MM.1S (cell line): ENCODE measurements at regions not wholly inside any gene's neighbourhood (a gene's known extent, or its start where the extent isn't known, plus 50 kb on each side); places are given as distances from the start of the nearest gene placed in this dataset.

ENCODE experiments used
- DNase-seq: peaks from one replicate; pipeline ENCODE4 v3.0.0-alpha.2; 2015
- H2AFZ ChIP-seq: fragments of 300-600 bp; sonication (generic); 2 replicates; pipeline ENCODE4 v1.6.0; 2016; ENCODE audit warnings: antibody characterized with exemption, low read length
- H3F3A ChIP-seq: fragments of 300-600 bp; sonication (generic); 2 replicates; pipeline ENCODE4 v1.6.1; 2016; ENCODE audit warnings: mild to moderate bottlenecking, antibody characterized with exemption, low read length, moderate library complexity, mixed read lengths; ENCODE audit not compliant: insufficient read depth
- H3K27ac ChIP-seq: fragments of 300-600 bp; sonication (generic); 2 replicates; pipeline ENCODE4 v1.5.1; 2016; ENCODE audit warnings: mild to moderate bottlenecking, low read length
- H3K27me3 ChIP-seq: fragments of 300-600 bp; sonication (generic); replicated peaks from 2 replicates; pipeline ENCODE4 v1.6.0; 2016; ENCODE audit warnings: low read length; ENCODE audit not compliant: insufficient read depth
- H3K36me3 ChIP-seq: fragments of 300-600 bp; sonication (generic); replicated peaks from 2 replicates; pipeline ENCODE4 v1.6.1; 2016; ENCODE audit warnings: mild to moderate bottlenecking, low read length, mixed read lengths; ENCODE audit not compliant: insufficient read depth
- H3K4me1 ChIP-seq: fragments of 300-600 bp; sonication (generic); 2 replicates; pipeline ENCODE4 v1.6.1; 2016; ENCODE audit warnings: low read length, mixed read lengths
- H3K4me2 ChIP-seq: fragments of 300-600 bp; sonication (generic); 2 replicates; pipeline ENCODE4 v1.6.0; 2016; ENCODE audit warnings: low read depth, low read length
- H3K4me3 ChIP-seq: fragments of 300-600 bp; sonication (generic); 2 replicates; pipeline ENCODE4 v1.5.1; 2016; ENCODE audit warnings: low read length, mixed read lengths
- H3K79me2 ChIP-seq: fragments of 300-600 bp; sonication (generic); 2 replicates; pipeline ENCODE4 v1.6.1; 2016; ENCODE audit warnings: mixed run types, low read length, mixed read lengths
- H3K9ac ChIP-seq: fragments of 300-600 bp; sonication (generic); 2 replicates; pipeline ENCODE4 v1.6.1; 2016; ENCODE audit warnings: low read length, mixed read lengths
- H3K9me2 ChIP-seq: fragments of 300-600 bp; sonication (generic); replicated peaks from 2 replicates; pipeline ENCODE4 v1.6.1; 2016; ENCODE audit warnings: mild to moderate bottlenecking, low read length, mixed read lengths; ENCODE audit not compliant: insufficient read depth
- H3K9me3 ChIP-seq: fragments of 300-600 bp; sonication (generic); replicated peaks from 2 replicates; pipeline ENCODE4 v1.6.1; 2016; ENCODE audit warnings: mild to moderate bottlenecking, low read length, mixed read lengths; ENCODE audit not compliant: insufficient read depth
- H4K20me1 ChIP-seq: fragments of 300-600 bp; sonication (generic); 2 replicates; pipeline ENCODE4 v1.6.1; 2016; ENCODE audit warnings: mild to moderate bottlenecking, low read length, moderate library complexity, mixed read lengths; ENCODE audit not compliant: insufficient read depth
- CTCF ChIP-seq: fragments of 300-600 bp; sonication (generic); IDR thresholded peaks from 2 replicates; pipeline ENCODE4 v1.5.1; 2016; ENCODE audit warnings: antibody characterized with exemption, low read length, mixed read lengths
- EZH2 ChIP-seq: fragments of 300-600 bp; sonication (generic); optimal IDR thresholded peaks from 2 replicates; pipeline ENCODE3; 2017; ENCODE audit warnings: low read depth, mild to moderate bottlenecking, antibody characterized with exemption, low read length, mixed read lengths
- EZH2phosphoT487 ChIP-seq: fragments of 300-600 bp; sonication (generic); IDR thresholded peaks from 2 replicates; pipeline ENCODE4 v1.6.1; 2018; ENCODE audit warnings: antibody characterized with exemption, low read length

- Histone ChIP-seq H3F3A (no peaks in the 10 kb centered on the region), H3K9me2 (no peaks in the 10 kb centered on the region), H3K4me1 (no peaks in the 10 kb centered on the region)
Measured at GRCh38 chr9:25427290-25427689, 251.0 kb downstream of the TUSC1 start.

GRCh38 chr9:25421560-25421959, 256.7 kb downstream of the TUSC1 start:
- Histone ChIP-seq H3K9me2 (no peaks in the 10 kb centered on the region), H3K27me3 (no peaks in the 10 kb centered on the region), H3K4me3 (no peak overlapping the region), H3K4me2 (no peak overlapping the region), H2AFZ (no peak overlapping the region), H3K27ac (no peak overlapping the region), H3K9me3 (no peaks in the 10 kb centered on the region), H3K36me3 (no peaks in the 10 kb centered on the region), H3K9ac (no peak overlapping the region), H3F3A (no peaks in the 10 kb centered on the region), H3K79me2 (no peaks in the 10 kb centered on the region), H3K4me1 (no peaks in the 10 kb centered on the region), H4K20me1 (no peaks in the 10 kb centered on the region)
- DNase-seq, result no peak
- no peak for TF ChIP-seq CTCF
- TF ChIP-seq EZH2phosphoT487, result no peak
- TF ChIP-seq EZH2, result no peak

More at GRCh38 chr9:25427290-25427689, 251.0 kb downstream of the TUSC1 start:
- no peak overlapping the region for H3K4me3 ChIP-seq
- H3K4me2 ChIP-seq, result no peak overlapping the region
- H3K9ac ChIP-seq, result no peak overlapping the region
- DNase-seq, result no peak
- H3K9me3 ChIP-seq, result no peaks in the 10 kb centered on the region
- no peak overlapping the region for H2AFZ ChIP-seq
- no peaks in the 10 kb centered on the region for H3K27me3 ChIP-seq
- TF ChIP-seq CTCF (no peak), EZH2 (no peak), EZH2phosphoT487 (no peak)
- H3K27ac ChIP-seq, result no peak overlapping the region
- no peaks in the 10 kb centered on the region for H3K79me2 ChIP-seq
- H4K20me1 ChIP-seq, result no peaks in the 10 kb centered on the region
- H3K36me3 ChIP-seq, result no peaks in the 10 kb centered on the region

GRCh38 chr9:25418974-25419373, 259.3 kb downstream of the TUSC1 start:
- Histone ChIP-seq H3K4me2 (no peak overlapping the region), H3K4me1 (no peaks in the 10 kb centered on the region), H3K9ac (no peak overlapping the region), H2AFZ (no peak overlapping the region), H3K27me3 (no peaks in the 10 kb centered on the region), H3K36me3 (no peaks in the 10 kb centered on the region), H3K4me3 (no peak overlapping the region), H3K9me3 (no peaks in the 10 kb centered on the region), H3K79me2 (no peaks in the 10 kb centered on the region), H4K20me1 (no peaks in the 10 kb centered on the region), H3F3A (no peaks in the 10 kb centered on the region), H3K27ac (no peak overlapping the region), H3K9me2 (no peaks in the 10 kb centered on the region)
- no peak for DNase-seq
- no peak for TF ChIP-seq EZH2
- no peak for TF ChIP-seq CTCF
- no peak for TF ChIP-seq EZH2phosphoT487
